ENCODE measurements at regions not wholly inside any gene's neighbourhood (a gene's known extent, or its start where the extent isn't known, plus 50 kb on each side); places are given as distances from the start of the nearest gene placed in this dataset.

DNA sequence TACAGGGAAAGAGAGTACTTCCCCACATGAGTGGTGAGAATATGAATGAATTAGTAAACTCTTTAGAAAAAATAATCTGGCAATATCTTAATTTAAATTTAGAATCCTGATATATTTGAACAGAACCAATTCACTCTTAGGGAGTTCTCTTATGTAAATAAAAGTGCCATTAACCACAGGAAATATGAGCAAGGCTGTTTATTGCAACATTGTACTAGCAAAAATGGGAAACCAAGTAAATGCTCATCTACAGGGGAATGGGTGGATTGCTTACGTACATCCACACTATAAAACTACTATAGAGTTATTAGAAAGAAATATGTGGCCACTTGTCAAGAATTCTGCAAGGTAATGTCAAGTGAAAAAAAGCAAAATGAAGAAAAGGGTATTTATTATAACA is 274.5 kb downstream of the TLE1 start:
- TF ChIP-seq, protein P1, sequence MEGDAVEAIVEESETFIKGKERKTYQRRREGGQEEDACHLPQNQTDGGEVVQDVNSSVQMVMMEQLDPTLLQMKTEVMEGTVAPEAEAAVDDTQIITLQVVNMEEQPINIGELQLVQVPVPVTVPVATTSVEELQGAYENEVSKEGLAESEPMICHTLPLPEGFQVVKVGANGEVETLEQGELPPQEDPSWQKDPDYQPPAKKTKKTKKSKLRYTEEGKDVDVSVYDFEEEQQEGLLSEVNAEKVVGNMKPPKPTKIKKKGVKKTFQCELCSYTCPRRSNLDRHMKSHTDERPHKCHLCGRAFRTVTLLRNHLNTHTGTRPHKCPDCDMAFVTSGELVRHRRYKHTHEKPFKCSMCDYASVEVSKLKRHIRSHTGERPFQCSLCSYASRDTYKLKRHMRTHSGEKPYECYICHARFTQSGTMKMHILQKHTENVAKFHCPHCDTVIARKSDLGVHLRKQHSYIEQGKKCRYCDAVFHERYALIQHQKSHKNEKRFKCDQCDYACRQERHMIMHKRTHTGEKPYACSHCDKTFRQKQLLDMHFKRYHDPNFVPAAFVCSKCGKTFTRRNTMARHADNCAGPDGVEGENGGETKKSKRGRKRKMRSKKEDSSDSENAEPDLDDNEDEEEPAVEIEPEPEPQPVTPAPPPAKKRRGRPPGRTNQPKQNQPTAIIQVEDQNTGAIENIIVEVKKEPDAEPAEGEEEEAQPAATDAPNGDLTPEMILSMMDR (conservative IDR thresholded peaks at IDR 0.05) = no peak
- TF ChIP-seq EZH2 (IDR thresholded peaks at IDR 0.05; ENCODE audit: low read depth) = no peak
